Vagina (tissue), 2 donors: ENCODE measurements at regions not wholly inside any gene's neighbourhood (a gene's known extent, or its start where the extent isn't known, plus 50 kb on each side); places are given as distances from the start of the nearest gene placed in this dataset.

ENCODE experiments used
- CTCF ChIP-seq, 3 experiments: fragments of 450-650 bp in 2 of 3; fragments of 200-600 bp in 1 of 3; sonication (generic) in 1 of 3; IDR thresholded peaks; one replicate each; pipeline ENCODE4 v1.5.1; 2017 to 2019; ENCODE audit warnings: antibody characterized with exemption in 3 of 3, mild to moderate bottlenecking in 2 of 3, moderate library complexity in 2 of 3
- POLR2A ChIP-seq, 2 donors: fragments of 450-650 bp; IDR thresholded peaks; one replicate each; pipeline ENCODE4 v1.6.1; 2017; ENCODE audit warnings: antibody characterized with exemption in 2 of 2, mild to moderate bottlenecking in 2 of 2, moderate library complexity in 2 of 2
- POLR2AphosphoS5 ChIP-seq, 2 donors: sonication (generic); formaldehyde crosslinking; IDR thresholded peaks; one replicate each; pipeline ENCODE4 v1.9.0; 2017; ENCODE audit warnings: antibody characterized with exemption in 2 of 2, mild to moderate bottlenecking in 2 of 2, low read depth in 1 of 2; ENCODE audit not compliant: insufficient read depth in 1 of 2

- TF ChIP-seq POLR2AphosphoS5 (IDR thresholded peaks at IDR 0.05; ENCODE audit: insufficient read depth in 1 of 2, low read depth in 1 of 2), result no peak
- no peak for TF ChIP-seq POLR2A (IDR thresholded peaks at IDR 0.05)
- no peak for TF ChIP-seq CTCF (IDR thresholded peaks at IDR 0.05)
Measured at GRCh38 chr3:146861262-146861661, 256.1 kb upstream of the PLSCR5 start.
